Endothelial cell (in vitro differentiated cells): ENCODE measurements at regions not wholly inside any gene's neighbourhood (a gene's known extent, or its start where the extent isn't known, plus 50 kb on each side); places are given as distances from the start of the nearest gene placed in this dataset.

ENCODE experiments used
- DNase-seq: peaks from one replicate; pipeline ENCODE4 v3.0.0; 2021; ENCODE audit warnings: low spot score
- H3K27ac Mint-ChIP-seq: one replicate; pipeline ENCODE4 v1.8.0; 2021; ENCODE audit warnings: mixed read lengths, inconsistent platforms; ENCODE audit not compliant: unreplicated experiment
- H3K27me3 Mint-ChIP-seq: one replicate; pipeline ENCODE4 v1.8.0; 2021; ENCODE audit warnings: mild to moderate bottlenecking, moderate library complexity, mixed read lengths, inconsistent platforms; ENCODE audit not compliant: unreplicated experiment
- H3K36me3 Mint-ChIP-seq: one replicate; pipeline ENCODE4 v1.8.0; 2021; ENCODE audit warnings: mild to moderate bottlenecking, low read depth, mixed read lengths, inconsistent platforms; ENCODE audit not compliant: unreplicated experiment
- H3K4me1 Mint-ChIP-seq: one replicate; pipeline ENCODE4 v1.8.0; 2021; ENCODE audit warnings: mild to moderate bottlenecking, mixed read lengths, inconsistent platforms; ENCODE audit not compliant: unreplicated experiment
- H3K4me3 Mint-ChIP-seq: one replicate; pipeline ENCODE4 v1.8.0; 2021; ENCODE audit warnings: mild to moderate bottlenecking, mixed read lengths, inconsistent platforms; ENCODE audit not compliant: unreplicated experiment
- H3K9me3 Mint-ChIP-seq: one replicate; pipeline ENCODE4 v1.8.0; 2021; ENCODE audit warnings: mixed read lengths, inconsistent platforms; ENCODE audit not compliant: unreplicated experiment
- CTCF ChIP-seq: fragments of 200-600 bp; sonication (generic); IDR thresholded peaks from one replicate; pipeline ENCODE4 v1.5.0; 2021; ENCODE audit warnings: antibody characterized with exemption; ENCODE audit not compliant: unreplicated experiment

- H3K4me3 Mint-ChIP-seq, result no peak overlapping the region
- no peaks in the 10 kb centered on the region for H3K4me1 Mint-ChIP-seq
- no peaks in the 10 kb centered on the region for H3K36me3 Mint-ChIP-seq
- no peak for DNase-seq
- H3K27me3 Mint-ChIP-seq, result no peaks in the 10 kb centered on the region
- no peaks in the 10 kb centered on the region for H3K9me3 Mint-ChIP-seq
- TF ChIP-seq CTCF, result no peak
- no peak overlapping the region for H3K27ac Mint-ChIP-seq
Observed at GRCh38 chr2:194721227-194721626, 935.8 kb upstream of the SLC39A10 start.

DNA sequence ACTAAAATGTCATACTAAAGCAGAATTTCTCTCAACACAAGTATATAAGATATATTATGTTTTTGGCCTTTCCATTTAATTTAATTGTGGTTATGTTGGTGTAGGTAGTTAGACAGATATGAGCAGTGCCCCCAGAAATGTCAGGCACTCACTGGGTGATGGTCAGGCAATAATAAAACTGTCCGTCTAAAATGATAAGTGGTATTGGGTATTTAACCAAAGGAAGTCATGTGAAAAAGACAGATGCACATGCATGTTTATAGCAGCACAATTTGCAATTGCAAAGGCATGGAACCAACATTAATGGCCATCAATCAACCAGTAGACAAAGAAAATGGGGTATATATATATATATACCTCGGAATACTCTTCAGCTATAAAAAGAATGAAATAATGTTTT, 936.6 kb upstream of the SLC39A10 start:
- Mint-ChIP-seq H3K27me3 (no peaks in the 10 kb centered on the region), H3K36me3 (no peaks in the 10 kb centered on the region), H3K4me3 (no peak overlapping the region), H3K4me1 (no peaks in the 10 kb centered on the region), H3K9me3 (no peaks in the 10 kb centered on the region), H3K27ac (no peak overlapping the region)
- no peak for TF ChIP-seq CTCF
- no peak for DNase-seq

DNA sequence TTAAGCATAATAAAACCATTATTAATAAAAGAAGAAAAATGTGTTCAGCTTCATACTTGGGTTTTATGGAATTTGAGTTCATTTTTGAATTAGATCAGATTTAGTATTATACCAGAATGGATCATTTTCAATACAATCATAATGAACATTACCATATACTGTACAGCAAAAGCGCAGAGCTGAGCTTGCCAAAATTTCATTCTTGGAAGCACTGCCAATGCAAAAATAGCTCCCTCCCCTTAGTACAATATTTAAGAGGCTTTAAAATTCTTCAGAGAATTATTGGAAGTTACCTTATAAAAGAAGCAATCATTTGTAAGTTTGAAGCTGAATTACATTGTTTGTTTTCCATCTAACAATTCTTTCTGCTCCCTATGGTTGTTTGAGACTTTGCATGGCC, 938.1 kb upstream of the SLC39A10 start:
- Mint-ChIP-seq H3K27me3 (no peaks in the 10 kb centered on the region), H3K36me3 (no peaks in the 10 kb centered on the region), H3K27ac (no peak overlapping the region), H3K4me1 (no peaks in the 10 kb centered on the region), H3K4me3 (no peak overlapping the region), H3K9me3 (no peaks in the 10 kb centered on the region)
- TF ChIP-seq CTCF, result no peak
- DNase-seq, result no peak

DNA sequence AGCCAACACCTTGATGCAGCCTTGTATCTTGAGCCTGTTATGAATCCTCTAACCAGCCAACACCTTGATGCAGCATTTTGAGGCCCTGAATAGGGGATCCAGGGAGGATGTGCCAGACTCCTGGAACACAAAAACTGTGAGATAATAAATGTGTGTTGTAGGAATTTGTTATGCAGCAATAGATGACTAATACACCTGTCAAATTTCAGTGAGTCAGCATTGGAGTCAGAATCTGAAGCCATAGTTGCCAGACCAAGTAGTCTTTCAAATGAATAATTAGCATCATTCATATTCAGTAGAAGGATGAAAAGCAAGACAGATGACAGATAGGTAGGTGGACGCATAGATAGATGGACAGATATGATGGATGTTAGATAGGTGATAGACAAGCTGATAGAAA, 942.5 kb upstream of the SLC39A10 start:
- H3K9me3 Mint-ChIP-seq, result no peaks in the 10 kb centered on the region
- no peaks in the 10 kb centered on the region for H3K27me3 Mint-ChIP-seq
- DNase-seq, result no peak
- no peaks in the 10 kb centered on the region for H3K36me3 Mint-ChIP-seq
- no peak overlapping the region for H3K4me3 Mint-ChIP-seq
- no peak for TF ChIP-seq CTCF
- no peaks in the 10 kb centered on the region for H3K4me1 Mint-ChIP-seq
- H3K27ac Mint-ChIP-seq, result no peak overlapping the region

DNA sequence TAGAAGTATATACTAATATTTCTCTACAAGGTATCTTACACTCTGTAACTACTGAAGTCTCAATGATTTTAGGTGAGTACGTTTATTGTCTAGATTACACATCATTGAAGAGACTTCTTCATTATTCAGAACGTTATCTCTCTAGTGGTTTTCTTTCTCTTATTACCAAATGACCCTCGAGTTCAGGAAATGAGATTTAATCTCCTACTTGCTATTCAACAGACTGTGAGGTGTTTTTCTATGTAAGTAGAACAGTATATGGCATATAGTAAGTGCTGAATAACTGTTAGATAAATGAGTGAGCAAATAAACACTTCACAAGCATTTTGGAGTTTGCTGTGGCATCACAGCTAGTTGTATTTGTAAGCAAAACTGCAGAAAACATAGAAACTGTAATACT, 947.2 kb upstream of the SLC39A10 start:
- no peaks in the 10 kb centered on the region for H3K4me1 Mint-ChIP-seq
- no peaks in the 10 kb centered on the region for H3K27me3 Mint-ChIP-seq
- TF ChIP-seq CTCF, result no peak
- no peak overlapping the region for H3K27ac Mint-ChIP-seq
- H3K4me3 Mint-ChIP-seq, result no peak overlapping the region
- DNase-seq, result no peak
- no peaks in the 10 kb centered on the region for H3K9me3 Mint-ChIP-seq
- H3K36me3 Mint-ChIP-seq, result no peaks in the 10 kb centered on the region
